ENCODE measurements at regions not wholly inside any gene's neighbourhood (a gene's known extent, or its start where the extent isn't known, plus 50 kb on each side); places are given as distances from the start of the nearest gene placed in this dataset.

GRCh38 chr2:4368907-4369306 is 665.5 kb downstream of the DCDC2C start:
- TF ChIP-seq CTCF (IDR thresholded peaks at IDR 0.05; ENCODE audit: low read depth, low read length) (no peak), EZH2phosphoT487 (IDR thresholded peaks at IDR 0.05; ENCODE audit: low read depth) (no peak)

Data from OCI-LY3 (cell line).